ENCODE measurements at regions not wholly inside any gene's neighbourhood (a gene's known extent, or its start where the extent isn't known, plus 50 kb on each side); places are given as distances from the start of the nearest gene placed in this dataset.

DNA sequence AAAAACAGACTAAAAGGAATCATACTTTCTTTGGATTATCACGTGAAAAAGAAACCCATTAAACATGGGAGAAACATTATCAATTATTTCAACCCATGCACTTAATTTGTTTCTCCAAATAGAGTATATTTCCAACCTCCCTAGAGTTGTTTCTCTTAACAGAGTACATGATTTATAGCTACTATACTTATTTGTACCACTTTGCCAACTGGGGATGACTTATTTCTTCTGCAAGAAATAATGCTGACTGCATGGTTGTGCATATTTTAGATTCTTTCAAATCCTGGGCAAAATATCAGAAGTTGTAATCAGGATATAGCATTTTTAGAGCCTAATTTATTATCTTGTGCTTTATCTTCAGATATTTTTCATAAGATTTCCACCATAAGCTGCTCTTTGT is 629.1 kb upstream of the EYS start:
- CTCF ChIA-PET: no interaction called here

DNA sequence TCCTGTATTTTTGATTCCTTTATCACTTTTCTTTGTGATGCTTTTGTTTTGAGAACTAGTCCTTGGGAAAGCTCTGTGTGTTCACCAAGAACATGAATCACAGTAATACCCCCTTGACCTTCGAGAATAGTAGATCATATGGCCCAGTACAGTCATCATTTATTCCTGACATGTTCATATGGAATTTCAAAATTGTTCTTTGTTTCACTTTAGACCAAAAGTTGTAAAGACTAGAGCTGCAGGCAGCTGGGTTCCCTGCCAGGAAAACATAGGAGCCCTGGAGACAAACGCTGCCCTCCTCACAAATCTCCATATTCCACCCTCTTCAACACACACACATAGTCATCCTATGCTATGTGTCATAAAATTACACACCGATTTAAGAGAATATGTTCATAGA is 621.2 kb upstream of the EYS start:
- FAIRE-seq (no peak), DNase-seq (ENCODE audit: low read depth in 1 of 2, low spot score in 1 of 2) (no peak), ATAC-seq (no peak)
- POLR2A ChIA-PET: no interaction called here
- whole genome bisulfite sequencing (ENCODE audit: missing lambda C conversion rate): 19% methylated on average over 3 of the region's 3 CpGs
- Histone ChIP-seq H3K4me1 (no peaks in the 10 kb centered on the region), H3K27ac (no peak overlapping the region), H3K4me3 (no peak overlapping the region), H3K4me2 (no peak overlapping the region), H3K9me3 (no peaks in the 10 kb centered on the region)
- TF ChIP-seq KDM1A (IDR thresholded peaks at IDR 0.05; ENCODE audit: low read depth): no peak
- TF ChIP-seq POLR2A (IDR thresholded peaks at IDR 0.05; ENCODE audit: low read length): no peak
- TF ChIP-seq CHD4 (IDR thresholded peaks at IDR 0.05; ENCODE audit: borderline replicate concordance): no peak
- TF ChIP-seq RAD21 (conservative IDR thresholded peaks at IDR 0.05 in 1 of 2, IDR thresholded peaks at IDR 0.05 in 1 of 2): no peak
- no peak for TF ChIP-seq TP53 (CRISPR knock-in tag; IDR thresholded peaks at IDR 0.05)
- no peak for TF ChIP-seq HOXA7 (CRISPR knock-in tag; IDR thresholded peaks at IDR 0.05)
- no peak for TF ChIP-seq EHF (CRISPR knock-in tag; IDR thresholded peaks at IDR 0.05)
- no peak for TF ChIP-seq MYC (IDR thresholded peaks at IDR 0.05; ENCODE audit: borderline replicate concordance, low read length)
- no peak for TF ChIP-seq FOSB (CRISPR knock-in tag; IDR thresholded peaks at IDR 0.05)
- no peak for TF ChIP-seq CHD2 (IDR thresholded peaks at IDR 0.05; ENCODE audit: low read length, partially characterized antibody)
- TF ChIP-seq ESRRA (IDR thresholded peaks at IDR 0.05; ENCODE audit: borderline replicate concordance, low read length): no peak
- no peak for TF ChIP-seq JUN (IDR thresholded peaks at IDR 0.05)
- TF ChIP-seq ZNF302 (CRISPR knock-in tag; IDR thresholded peaks at IDR 0.05): no peak
- TF ChIP-seq, protein P1, sequence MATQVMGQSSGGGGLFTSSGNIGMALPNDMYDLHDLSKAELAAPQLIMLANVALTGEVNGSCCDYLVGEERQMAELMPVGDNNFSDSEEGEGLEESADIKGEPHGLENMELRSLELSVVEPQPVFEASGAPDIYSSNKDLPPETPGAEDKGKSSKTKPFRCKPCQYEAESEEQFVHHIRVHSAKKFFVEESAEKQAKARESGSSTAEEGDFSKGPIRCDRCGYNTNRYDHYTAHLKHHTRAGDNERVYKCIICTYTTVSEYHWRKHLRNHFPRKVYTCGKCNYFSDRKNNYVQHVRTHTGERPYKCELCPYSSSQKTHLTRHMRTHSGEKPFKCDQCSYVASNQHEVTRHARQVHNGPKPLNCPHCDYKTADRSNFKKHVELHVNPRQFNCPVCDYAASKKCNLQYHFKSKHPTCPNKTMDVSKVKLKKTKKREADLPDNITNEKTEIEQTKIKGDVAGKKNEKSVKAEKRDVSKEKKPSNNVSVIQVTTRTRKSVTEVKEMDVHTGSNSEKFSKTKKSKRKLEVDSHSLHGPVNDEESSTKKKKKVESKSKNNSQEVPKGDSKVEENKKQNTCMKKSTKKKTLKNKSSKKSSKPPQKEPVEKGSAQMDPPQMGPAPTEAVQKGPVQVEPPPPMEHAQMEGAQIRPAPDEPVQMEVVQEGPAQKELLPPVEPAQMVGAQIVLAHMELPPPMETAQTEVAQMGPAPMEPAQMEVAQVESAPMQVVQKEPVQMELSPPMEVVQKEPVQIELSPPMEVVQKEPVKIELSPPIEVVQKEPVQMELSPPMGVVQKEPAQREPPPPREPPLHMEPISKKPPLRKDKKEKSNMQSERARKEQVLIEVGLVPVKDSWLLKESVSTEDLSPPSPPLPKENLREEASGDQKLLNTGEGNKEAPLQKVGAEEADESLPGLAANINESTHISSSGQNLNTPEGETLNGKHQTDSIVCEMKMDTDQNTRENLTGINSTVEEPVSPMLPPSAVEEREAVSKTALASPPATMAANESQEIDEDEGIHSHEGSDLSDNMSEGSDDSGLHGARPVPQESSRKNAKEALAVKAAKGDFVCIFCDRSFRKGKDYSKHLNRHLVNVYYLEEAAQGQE (IDR thresholded peaks at IDR 0.05): no peak
- CTCF ChIA-PET: no interaction called here

More for the DNA sequence above, 629.1 kb upstream of the EYS start:
- Histone ChIP-seq H3K9me3 (no peaks in the 10 kb centered on the region), H3K27ac (no peak overlapping the region), H3K4me3 (no peak overlapping the region), H3K4me1 (no peaks in the 10 kb centered on the region), H3K4me2 (no peak overlapping the region)
- no peak for DNase-seq (ENCODE audit: low read depth in 1 of 2, low spot score in 1 of 2)
- no peak for ATAC-seq
- POLR2A ChIA-PET: no interaction called here
- no peak for FAIRE-seq
- 44% methylated on average over 1 of the region's 1 CpG for WGBS (ENCODE audit: missing lambda C conversion rate)
- TF ChIP-seq KDM5A (IDR thresholded peaks at IDR 0.05) (no peak), NFE2L2 (conservative IDR thresholded peaks at IDR 0.05; ENCODE audit: low read length) (no peak), CBX8 (IDR thresholded peaks at IDR 0.05) (no peak)

DNA sequence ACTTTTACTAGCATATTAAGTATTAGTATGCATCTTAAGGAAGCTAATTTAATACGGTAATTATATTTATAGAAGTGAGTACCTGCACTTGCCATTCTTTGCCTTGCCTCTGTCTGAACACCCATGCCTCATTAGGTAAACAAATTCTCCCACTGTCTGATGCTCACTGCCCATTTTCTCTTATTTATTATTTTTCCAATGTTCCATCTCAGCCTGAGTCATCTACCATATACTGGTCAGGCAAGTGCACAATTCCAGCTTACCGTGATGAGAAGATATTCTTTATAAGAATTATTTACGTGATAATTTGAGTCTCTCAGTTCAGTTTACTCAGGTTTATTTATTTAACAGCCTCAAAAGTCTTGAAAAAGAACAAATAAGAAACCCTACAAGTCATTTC is 619.2 kb upstream of the EYS start:
- FAIRE-seq (no peak), DNase-seq (ENCODE audit: low read depth in 1 of 2, low spot score in 1 of 2) (peak in 1 of 2 experiments; percentile 2), ATAC-seq (no peak)
- Histone ChIP-seq H3K4me3 (no peak overlapping the region), H3K4me1 (no peaks in the 10 kb centered on the region), H3K4me2 (no peak overlapping the region), H3K9me3 (no peaks in the 10 kb centered on the region), H3K27ac (no peak overlapping the region)
- ChIA-PET POLR2A (no interaction called here), CTCF (no interaction called here)
- 8% methylated on average over 3 of the region's 3 CpGs for WGBS (ENCODE audit: missing lambda C conversion rate)
- no peak for TF ChIP-seq JUNB (IDR thresholded peaks at IDR 0.05)
- no peak for TF ChIP-seq RCOR1 (IDR thresholded peaks at IDR 0.05; ENCODE audit: low read depth, low read length)
- TF ChIP-seq HOXB13 (CRISPR knock-in tag; IDR thresholded peaks at IDR 0.05; ENCODE audit: low read depth): no peak
- no peak for TF ChIP-seq CHD2 (IDR thresholded peaks at IDR 0.05; ENCODE audit: low read length, partially characterized antibody)
- TF ChIP-seq, protein P2, sequence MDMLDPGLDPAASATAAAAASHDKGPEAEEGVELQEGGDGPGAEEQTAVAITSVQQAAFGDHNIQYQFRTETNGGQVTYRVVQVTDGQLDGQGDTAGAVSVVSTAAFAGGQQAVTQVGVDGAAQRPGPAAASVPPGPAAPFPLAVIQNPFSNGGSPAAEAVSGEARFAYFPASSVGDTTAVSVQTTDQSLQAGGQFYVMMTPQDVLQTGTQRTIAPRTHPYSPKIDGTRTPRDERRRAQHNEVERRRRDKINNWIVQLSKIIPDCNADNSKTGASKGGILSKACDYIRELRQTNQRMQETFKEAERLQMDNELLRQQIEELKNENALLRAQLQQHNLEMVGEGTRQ (IDR thresholded peaks at IDR 0.05): no peak
- no peak for TF ChIP-seq RARB (CRISPR knock-in tag; IDR thresholded peaks at IDR 0.05)
- no peak for TF ChIP-seq CBX2 (IDR thresholded peaks at IDR 0.05; ENCODE audit: borderline replicate concordance, low read depth)
- TF ChIP-seq SMC3 (IDR thresholded peaks at IDR 0.05): no peak
- TF ChIP-seq, protein P3, sequence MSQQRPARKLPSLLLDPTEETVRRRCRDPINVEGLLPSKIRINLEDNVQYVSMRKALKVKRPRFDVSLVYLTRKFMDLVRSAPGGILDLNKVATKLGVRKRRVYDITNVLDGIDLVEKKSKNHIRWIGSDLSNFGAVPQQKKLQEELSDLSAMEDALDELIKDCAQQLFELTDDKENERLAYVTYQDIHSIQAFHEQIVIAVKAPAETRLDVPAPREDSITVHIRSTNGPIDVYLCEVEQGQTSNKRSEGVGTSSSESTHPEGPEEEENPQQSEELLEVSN (IDR thresholded peaks at IDR 0.05; ENCODE audit: borderline replicate concordance, low read depth): no peak
- TF ChIP-seq KDM5A (IDR thresholded peaks at IDR 0.05): no peak
- no peak for TF ChIP-seq EHF (CRISPR knock-in tag; IDR thresholded peaks at IDR 0.05)
- TF ChIP-seq, protein P4, sequence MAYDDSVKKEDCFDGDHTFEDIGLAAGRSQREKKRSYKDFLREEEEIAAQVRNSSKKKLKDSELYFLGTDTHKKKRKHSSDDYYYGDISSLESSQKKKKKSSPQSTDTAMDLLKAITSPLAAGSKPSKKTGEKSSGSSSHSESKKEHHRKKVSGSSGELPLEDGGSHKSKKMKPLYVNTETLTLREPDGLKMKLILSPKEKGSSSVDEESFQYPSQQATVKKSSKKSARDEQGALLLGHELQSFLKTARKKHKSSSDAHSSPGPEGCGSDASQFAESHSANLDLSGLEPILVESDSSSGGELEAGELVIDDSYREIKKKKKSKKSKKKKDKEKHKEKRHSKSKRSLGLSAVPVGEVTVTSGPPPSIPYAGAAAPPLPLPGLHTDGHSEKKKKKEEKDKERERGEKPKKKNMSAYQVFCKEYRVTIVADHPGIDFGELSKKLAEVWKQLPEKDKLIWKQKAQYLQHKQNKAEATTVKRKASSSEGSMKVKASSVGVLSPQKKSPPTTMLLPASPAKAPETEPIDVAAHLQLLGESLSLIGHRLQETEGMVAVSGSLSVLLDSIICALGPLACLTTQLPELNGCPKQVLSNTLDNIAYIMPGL (CRISPR knock-in tag; IDR thresholded peaks at IDR 0.05; ENCODE audit: borderline replicate concordance): no peak
- TF ChIP-seq, protein P5, sequence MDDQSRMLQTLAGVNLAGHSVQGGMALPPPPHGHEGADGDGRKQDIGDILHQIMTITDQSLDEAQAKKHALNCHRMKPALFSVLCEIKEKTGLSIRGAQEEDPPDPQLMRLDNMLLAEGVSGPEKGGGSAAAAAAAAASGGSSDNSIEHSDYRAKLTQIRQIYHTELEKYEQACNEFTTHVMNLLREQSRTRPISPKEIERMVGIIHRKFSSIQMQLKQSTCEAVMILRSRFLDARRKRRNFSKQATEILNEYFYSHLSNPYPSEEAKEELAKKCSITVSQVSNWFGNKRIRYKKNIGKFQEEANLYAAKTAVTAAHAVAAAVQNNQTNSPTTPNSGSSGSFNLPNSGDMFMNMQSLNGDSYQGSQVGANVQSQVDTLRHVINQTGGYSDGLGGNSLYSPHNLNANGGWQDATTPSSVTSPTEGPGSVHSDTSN (IDR thresholded peaks at IDR 0.05): no peak
- TF ChIP-seq FOSB (CRISPR knock-in tag; IDR thresholded peaks at IDR 0.05): no peak
- no peak for TF ChIP-seq ZSCAN20 (CRISPR knock-in tag; IDR thresholded peaks at IDR 0.05)
- no peak for TF ChIP-seq RAD21 (conservative IDR thresholded peaks at IDR 0.05 in 1 of 2, IDR thresholded peaks at IDR 0.05 in 1 of 2)

Data from A549 (cell line).